GM23338 (cell line): ENCODE measurements at regions not wholly inside any gene's neighbourhood (a gene's known extent, or its start where the extent isn't known, plus 50 kb on each side); places are given as distances from the start of the nearest gene placed in this dataset.

Source experiments
- ATAC-seq: fragments of 200-7000 bp; cut with Tn5 transposase; 3 replicates; pipeline ENCODE4 v1.9.1; 2020
- DNase-seq: peaks from one replicate; pipeline ENCODE4 v3.0.0-alpha.2; 2015; ENCODE audit warnings: low spot score
- H2AFZ ChIP-seq: fragments of 200-600 bp; sonication (generic); 2 replicates; pipeline ENCODE4 v1.8.0; 2016; ENCODE audit warnings: antibody characterized with exemption, mild to moderate bottlenecking, moderate library complexity
- H3F3A ChIP-seq: fragments of 200-600 bp; sonication (generic); replicated peaks from 2 replicates; pipeline ENCODE4 v1.8.0; 2017; ENCODE audit warnings: antibody characterized with exemption, mixed run types, low read depth
- H3K27ac ChIP-seq: fragments of 200-600 bp; sonication (generic); 2 replicates; pipeline ENCODE4 v1.6.1; 2016; ENCODE audit warnings: low read depth
- H3K27me3 ChIP-seq: fragments of 200-600 bp; sonication (generic); 2 replicates; pipeline ENCODE4 v1.8.0; 2016; ENCODE audit warnings: mild to moderate bottlenecking, mixed run types, moderate library complexity; ENCODE audit not compliant: insufficient read depth
- H3K36me3 ChIP-seq: fragments of 200-600 bp; sonication (generic); 2 replicates; pipeline ENCODE4 v1.8.0; 2016; ENCODE audit warnings: mild to moderate bottlenecking; ENCODE audit not compliant: insufficient read depth
- H3K4me1 ChIP-seq: fragments of 200-600 bp; sonication (generic); 2 replicates; pipeline ENCODE4 v1.8.0; 2016; ENCODE audit warnings: mild to moderate bottlenecking, moderate library complexity; ENCODE audit not compliant: insufficient read depth
- H3K4me2 ChIP-seq: fragments of 200-600 bp; sonication (generic); 2 replicates; pipeline ENCODE4 v1.7.1; 2017; ENCODE audit warnings: mixed run types
- H3K4me3 ChIP-seq: fragments of 200-600 bp; sonication (generic); 2 replicates; pipeline ENCODE4 v1.6.1; 2016; ENCODE audit warnings: mixed run types
- H3K79me2 ChIP-seq: fragments of 200-600 bp; sonication (generic); replicated peaks from 2 replicates; pipeline ENCODE4 v1.8.0; 2017; ENCODE audit warnings: mild to moderate bottlenecking; ENCODE audit not compliant: insufficient read depth
- H3K9me2 ChIP-seq: fragments of 200-600 bp; sonication (generic); 2 replicates; pipeline ENCODE4 v1.8.0; 2017; ENCODE audit not compliant: insufficient read depth
- H4K20me1 ChIP-seq: fragments of 200-600 bp; sonication (generic); replicated peaks from 2 replicates; pipeline ENCODE4 v1.8.0; 2017; ENCODE audit warnings: mild to moderate bottlenecking; ENCODE audit not compliant: insufficient read depth
- H3K27ac Mint-ChIP-seq: 2 replicates; pipeline ENCODE4 v1.8.0; 2020; ENCODE audit warnings: inconsistent platforms, mild to moderate bottlenecking, moderate library complexity, mixed read lengths
- H3K27me3 Mint-ChIP-seq: 3 replicates; pipeline ENCODE4 v1.8.0; 2022; ENCODE audit warnings: low read depth, mild to moderate bottlenecking, moderate library complexity, mixed read lengths, inconsistent platforms; ENCODE audit not compliant: insufficient read depth, poor library complexity
- H3K36me3 Mint-ChIP-seq: 3 replicates; pipeline ENCODE4 v1.8.0; 2021; ENCODE audit warnings: low read depth, mild to moderate bottlenecking, inconsistent platforms, moderate library complexity, mixed read lengths
- H3K4me1 Mint-ChIP-seq: 3 replicates; pipeline ENCODE4 v1.8.0; 2020; ENCODE audit warnings: mild to moderate bottlenecking, inconsistent platforms, mixed read lengths
- H3K4me3 Mint-ChIP-seq: 3 replicates; pipeline ENCODE4 v1.8.0; 2021; ENCODE audit warnings: moderate library complexity, mild to moderate bottlenecking, inconsistent platforms, mixed read lengths
- H3K9me3 Mint-ChIP-seq: 3 replicates; pipeline ENCODE4 v1.8.0; 2020; ENCODE audit warnings: moderate library complexity, mild to moderate bottlenecking, inconsistent platforms, mixed read lengths
- EZH2phosphoT487 ChIP-seq: fragments of 200-600 bp; sonication (generic); IDR thresholded peaks from one replicate; pipeline ENCODE4 v1.8.1; 2018; ENCODE audit warnings: antibody characterized with exemption; ENCODE audit not compliant: unreplicated experiment
- NANOG ChIP-seq: IDR thresholded peaks from 2 replicates; pipeline ENCODE4 v1.6.1; 2016; ENCODE audit warnings: antibody characterized with exemption, borderline replicate concordance
- POLR2AphosphoS5 ChIP-seq: IDR thresholded peaks from 2 replicates; pipeline ENCODE4 v1.6.1; 2016; ENCODE audit warnings: antibody characterized with exemption, low read depth
- STAT1 ChIP-seq: IDR thresholded peaks from one replicate; pipeline ENCODE4 v1.6.1; 2016; ENCODE audit warnings: antibody characterized with exemption; ENCODE audit not compliant: unreplicated experiment
- TF ChIP-seq, protein P1 (sequence below): fragments of 250-450 bp; sonication (Bioruptor Pico); IDR thresholded peaks from 2 replicates; pipeline ENCODE4 v1.5.0; 2020; ENCODE audit warnings: mild to moderate bottlenecking, moderate library complexity

DNA sequence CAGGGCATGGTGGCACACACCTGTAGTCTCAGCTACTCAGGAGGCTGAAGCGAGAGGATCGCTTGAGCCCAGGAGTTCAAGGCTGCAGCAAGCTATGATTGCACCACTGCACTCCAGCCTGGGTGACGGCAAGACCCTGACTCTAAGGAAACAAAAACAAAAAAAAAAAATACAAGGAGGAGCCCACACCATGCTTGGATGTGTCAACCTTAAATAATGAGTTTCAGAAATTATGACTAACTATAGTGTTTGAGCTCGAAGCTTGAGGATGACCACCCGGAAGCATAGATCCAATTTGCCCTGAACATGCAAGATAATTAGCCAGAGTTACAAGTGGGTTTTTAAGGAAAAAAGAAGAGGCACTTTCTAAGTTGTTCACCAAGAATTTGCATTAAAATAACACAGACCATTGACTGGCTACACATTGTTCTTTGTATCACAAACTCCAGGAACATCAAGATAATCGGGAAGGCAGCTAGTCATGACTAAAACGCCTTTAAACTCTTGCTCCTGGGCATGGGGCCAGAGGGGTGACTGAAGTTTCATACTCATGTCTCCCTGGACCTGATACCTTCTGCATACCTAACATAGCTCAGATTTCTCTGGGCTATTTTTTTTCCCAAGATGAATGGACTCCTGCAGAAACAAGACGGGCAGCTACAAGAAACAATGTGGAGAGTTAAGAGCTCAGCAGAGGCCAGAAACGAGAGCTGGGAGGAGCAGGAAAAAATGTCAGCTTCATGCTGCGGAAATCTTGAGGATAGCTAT is 289.6 kb downstream of the PREX1 start:
- H3K27me3 Mint-ChIP-seq = peaks cover 11% of the 10 kb centered on the region
- peaks cover 17% of the 10 kb centered on the region for H3K9me3 Mint-ChIP-seq
- DNase-seq (peak; percentile 59), ATAC-seq (peak; percentile 77)
- Histone ChIP-seq H3F3A (no peaks in the 10 kb centered on the region), H3K27me3 (no peaks in the 10 kb centered on the region), H4K20me1 (no peaks in the 10 kb centered on the region), H3K4me1 (peaks cover 8% of the 10 kb centered on the region; the same call in 1 of the 2 replicates), H3K4me3 (no peak overlapping the region), H3K79me2 (no peaks in the 10 kb centered on the region), H3K36me3 (no peaks in the 10 kb centered on the region), H3K27ac (peak overlapping the region; percentile 51; the same call in 1 of the 2 replicates), H2AFZ (no peak overlapping the region), H3K4me2 (peak overlapping the region; percentile 42; the same call in 1 of the 2 replicates), H3K9me2 (peaks cover 8% of the 10 kb centered on the region; the same call in 1 of the 2 replicates)
- peaks cover 7% of the 10 kb centered on the region for H3K36me3 Mint-ChIP-seq
- H3K27ac Mint-ChIP-seq = peak overlapping the region; percentile 18
- H3K4me3 Mint-ChIP-seq = 0 out of 3 replicates have a peak overlapping the region, but pooled peaks have one; percentile 3
- H3K4me1 Mint-ChIP-seq = peaks cover 24% of the 10 kb centered on the region
- no peak for TF ChIP-seq POLR2AphosphoS5
- TF ChIP-seq, protein P1, sequence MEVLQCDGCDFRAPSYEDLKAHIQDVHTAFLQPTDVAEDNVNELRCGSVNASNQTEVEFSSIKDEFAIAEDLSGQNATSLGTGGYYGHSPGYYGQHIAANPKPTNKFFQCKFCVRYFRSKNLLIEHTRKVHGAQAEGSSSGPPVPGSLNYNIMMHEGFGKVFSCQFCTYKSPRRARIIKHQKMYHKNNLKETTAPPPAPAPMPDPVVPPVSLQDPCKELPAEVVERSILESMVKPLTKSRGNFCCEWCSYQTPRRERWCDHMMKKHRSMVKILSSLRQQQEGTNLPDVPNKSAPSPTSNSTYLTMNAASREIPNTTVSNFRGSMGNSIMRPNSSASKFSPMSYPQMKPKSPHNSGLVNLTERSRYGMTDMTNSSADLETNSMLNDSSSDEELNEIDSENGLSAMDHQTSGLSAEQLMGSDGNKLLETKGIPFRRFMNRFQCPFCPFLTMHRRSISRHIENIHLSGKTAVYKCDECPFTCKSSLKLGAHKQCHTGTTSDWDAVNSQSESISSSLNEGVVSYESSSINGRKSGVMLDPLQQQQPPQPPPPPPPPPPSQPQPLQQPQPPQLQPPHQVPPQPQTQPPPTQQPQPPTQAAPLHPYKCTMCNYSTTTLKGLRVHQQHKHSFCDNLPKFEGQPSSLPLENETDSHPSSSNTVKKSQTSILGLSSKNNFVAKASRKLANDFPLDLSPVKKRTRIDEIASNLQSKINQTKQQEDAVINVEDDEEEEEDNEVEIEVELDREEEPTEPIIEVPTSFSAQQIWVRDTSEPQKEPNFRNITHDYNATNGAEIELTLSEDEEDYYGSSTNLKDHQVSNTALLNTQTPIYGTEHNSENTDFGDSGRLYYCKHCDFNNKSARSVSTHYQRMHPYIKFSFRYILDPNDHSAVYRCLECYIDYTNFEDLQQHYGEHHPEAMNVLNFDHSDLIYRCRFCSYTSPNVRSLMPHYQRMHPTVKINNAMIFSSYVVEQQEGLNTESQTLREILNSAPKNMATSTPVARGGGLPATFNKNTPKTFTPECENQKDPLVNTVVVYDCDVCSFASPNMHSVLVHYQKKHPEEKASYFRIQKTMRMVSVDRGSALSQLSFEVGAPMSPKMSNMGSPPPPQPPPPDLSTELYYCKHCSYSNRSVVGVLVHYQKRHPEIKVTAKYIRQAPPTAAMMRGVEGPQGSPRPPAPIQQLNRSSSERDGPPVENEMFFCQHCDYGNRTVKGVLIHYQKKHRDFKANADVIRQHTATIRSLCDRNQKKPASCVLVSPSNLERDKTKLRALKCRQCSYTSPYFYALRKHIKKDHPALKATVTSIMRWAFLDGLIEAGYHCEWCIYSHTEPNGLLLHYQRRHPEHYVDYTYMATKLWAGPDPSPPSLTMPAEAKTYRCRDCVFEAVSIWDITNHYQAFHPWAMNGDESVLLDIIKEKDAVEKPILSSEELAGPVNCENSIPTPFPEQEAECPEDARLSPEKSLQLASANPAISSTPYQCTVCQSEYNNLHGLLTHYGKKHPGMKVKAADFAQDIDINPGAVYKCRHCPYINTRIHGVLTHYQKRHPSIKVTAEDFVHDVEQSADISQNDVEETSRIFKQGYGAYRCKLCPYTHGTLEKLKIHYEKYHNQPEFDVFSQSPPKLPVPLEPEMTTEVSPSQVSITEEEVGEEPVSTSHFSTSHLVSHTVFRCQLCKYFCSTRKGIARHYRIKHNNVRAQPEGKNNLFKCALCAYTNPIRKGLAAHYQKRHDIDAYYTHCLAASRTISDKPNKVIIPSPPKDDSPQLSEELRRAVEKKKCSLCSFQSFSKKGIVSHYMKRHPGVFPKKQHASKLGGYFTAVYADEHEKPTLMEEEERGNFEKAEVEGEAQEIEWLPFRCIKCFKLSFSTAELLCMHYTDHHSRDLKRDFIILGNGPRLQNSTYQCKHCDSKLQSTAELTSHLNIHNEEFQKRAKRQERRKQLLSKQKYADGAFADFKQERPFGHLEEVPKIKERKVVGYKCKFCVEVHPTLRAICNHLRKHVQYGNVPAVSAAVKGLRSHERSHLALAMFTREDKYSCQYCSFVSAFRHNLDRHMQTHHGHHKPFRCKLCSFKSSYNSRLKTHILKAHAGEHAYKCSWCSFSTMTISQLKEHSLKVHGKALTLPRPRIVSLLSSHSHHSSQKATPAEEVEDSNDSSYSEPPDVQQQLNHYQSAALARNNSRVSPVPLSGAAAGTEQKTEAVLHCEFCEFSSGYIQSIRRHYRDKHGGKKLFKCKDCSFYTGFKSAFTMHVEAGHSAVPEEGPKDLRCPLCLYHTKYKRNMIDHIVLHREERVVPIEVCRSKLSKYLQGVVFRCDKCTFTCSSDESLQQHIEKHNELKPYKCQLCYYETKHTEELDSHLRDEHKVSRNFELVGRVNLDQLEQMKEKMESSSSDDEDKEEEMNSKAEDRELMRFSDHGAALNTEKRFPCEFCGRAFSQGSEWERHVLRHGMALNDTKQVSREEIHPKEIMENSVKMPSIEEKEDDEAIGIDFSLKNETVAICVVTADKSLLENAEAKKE = 0 out of 2 replicates have a peak, but pooled peaks have one; percentile 31
- TF ChIP-seq NANOG = no peak
- no peak for TF ChIP-seq STAT1
- TF ChIP-seq EZH2phosphoT487 = no peak

DNA sequence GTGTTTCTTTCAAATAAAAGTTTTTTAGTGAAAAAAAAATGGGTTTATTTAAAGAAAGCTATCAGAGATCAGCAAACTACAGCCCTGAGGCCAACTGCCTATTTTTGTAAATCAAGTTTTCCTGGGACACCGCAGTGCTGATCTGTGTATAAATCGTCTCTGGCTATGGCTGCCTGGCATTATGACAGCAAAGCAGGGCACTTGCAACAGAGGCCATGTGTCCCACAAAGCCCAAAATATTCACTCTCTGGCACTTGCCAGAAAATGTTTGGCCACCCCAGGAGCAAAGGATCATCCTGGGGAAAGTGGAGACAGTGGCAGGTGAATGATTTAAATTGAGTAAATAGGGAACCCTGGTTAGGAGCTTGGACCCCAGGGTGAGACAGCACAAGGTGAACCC is 291.6 kb downstream of the PREX1 start:
- H3F3A ChIP-seq = no peaks in the 10 kb centered on the region
- H2AFZ ChIP-seq = no peak overlapping the region
- H3K9me2 ChIP-seq = peaks cover 8% of the 10 kb centered on the region; the same call in 1 of the 2 replicates
- no peak overlapping the region for H3K4me3 Mint-ChIP-seq
- no peaks in the 10 kb centered on the region for H3K36me3 ChIP-seq
- no peaks in the 10 kb centered on the region for H3K36me3 Mint-ChIP-seq
- peaks cover 11% of the 10 kb centered on the region for H3K27me3 Mint-ChIP-seq
- no peak for ATAC-seq
- H3K4me1 Mint-ChIP-seq = peaks cover 21% of the 10 kb centered on the region
- H4K20me1 ChIP-seq = no peaks in the 10 kb centered on the region
- H3K4me2 ChIP-seq = no peak overlapping the region
- no peaks in the 10 kb centered on the region for H3K27me3 ChIP-seq
- no peaks in the 10 kb centered on the region for H3K9me3 Mint-ChIP-seq
- no peak overlapping the region for H3K27ac ChIP-seq
- peaks cover 8% of the 10 kb centered on the region; the same call in 1 of the 2 replicates for H3K4me1 ChIP-seq
- no peak for DNase-seq
- no peak overlapping the region for H3K4me3 ChIP-seq
- H3K79me2 ChIP-seq = no peaks in the 10 kb centered on the region
- H3K27ac Mint-ChIP-seq = no peak overlapping the region
- TF ChIP-seq, protein P1 = no peak
